ENCODE measurements at regions not wholly inside any gene's neighbourhood (a gene's known extent, or its start where the extent isn't known, plus 50 kb on each side); places are given as distances from the start of the nearest gene placed in this dataset.
"Not testable (repeated sequence)": the region's sequence is repeated elsewhere in the genome, so short reads cannot be mapped to it uniquely, and the experiment has no call there.

DNA sequence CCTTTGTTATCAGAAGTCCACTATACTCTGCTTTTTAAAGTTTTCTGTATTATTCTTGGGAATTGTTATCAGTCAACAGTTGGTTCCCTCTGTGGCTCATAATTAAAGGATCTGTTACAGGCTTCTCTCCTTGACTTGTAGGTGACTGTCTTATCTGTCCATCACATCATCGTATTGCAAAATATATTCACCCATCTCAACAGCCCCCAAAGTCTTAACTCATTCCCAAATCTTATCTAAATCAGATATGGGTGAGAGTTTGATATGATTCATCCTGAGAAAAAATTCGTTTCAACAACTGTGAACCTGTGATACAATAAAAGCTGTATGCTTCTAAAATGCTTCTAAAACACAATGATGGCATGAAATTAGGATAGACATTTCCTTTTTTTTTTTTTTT, 1245.6 kb upstream of the RAG2 start:
- DNase-seq = no peak

DNA sequence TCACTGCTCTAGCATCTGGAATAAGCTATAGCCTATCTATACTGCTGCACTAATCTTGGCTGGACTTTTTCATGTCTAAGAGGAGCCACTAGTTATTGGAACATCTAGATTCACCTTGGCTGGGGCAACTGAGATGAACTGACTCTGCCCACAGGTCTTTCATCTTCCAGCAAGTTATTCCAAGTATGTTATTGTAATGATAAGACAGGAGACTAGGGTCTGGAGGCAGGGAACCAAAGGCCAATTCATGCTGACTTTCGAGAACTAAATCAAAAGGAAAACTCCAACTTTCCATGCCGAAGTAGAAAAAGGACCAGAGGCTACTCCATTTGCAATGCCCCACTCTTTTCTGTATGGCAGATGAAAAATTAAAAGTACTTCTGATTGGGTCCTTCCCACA, 1243.0 kb upstream of the RAG2 start:
- no peak for DNase-seq

DNA sequence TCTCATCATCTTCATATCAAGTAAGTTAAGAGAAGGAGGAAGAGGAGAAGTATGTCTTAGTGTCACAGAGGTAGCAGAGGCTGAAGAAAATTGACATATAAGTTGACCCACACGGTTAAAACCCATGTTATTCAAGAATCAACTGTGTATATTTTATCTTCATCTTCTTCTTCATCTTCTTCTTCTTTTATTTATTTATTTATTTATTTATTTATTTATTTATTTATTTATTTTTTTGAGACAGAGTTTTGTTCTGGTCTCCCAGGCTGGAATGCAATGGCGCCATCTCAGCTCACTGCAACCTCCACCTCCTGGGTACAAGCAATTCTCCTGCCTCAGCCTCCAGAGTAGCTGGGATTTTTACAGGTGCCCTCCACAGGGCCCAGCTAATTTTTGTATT, 1242.3 kb upstream of the RAG2 start:
- DNase-seq = not testable (repeated sequence)

DNA sequence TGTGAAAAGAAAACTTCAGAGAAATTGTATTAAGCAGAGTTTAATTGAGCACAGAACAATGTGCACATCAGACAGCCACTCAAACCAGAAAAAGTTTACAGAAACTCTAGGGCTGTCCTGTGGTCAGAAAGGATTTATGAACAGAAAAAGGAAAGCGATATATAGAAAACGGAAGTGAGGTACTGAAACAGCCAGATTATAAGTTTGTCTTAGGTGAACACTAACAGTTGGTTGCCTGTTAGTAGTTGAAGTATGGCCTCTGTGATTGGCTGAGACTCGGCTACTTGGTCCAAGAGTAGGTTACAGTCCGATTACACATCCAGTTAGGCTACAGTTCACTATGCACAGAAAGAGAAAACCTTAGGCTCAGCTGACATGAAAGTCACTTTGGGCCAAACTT, 1232.5 kb upstream of the RAG2 start:
- no peak for DNase-seq

DNA sequence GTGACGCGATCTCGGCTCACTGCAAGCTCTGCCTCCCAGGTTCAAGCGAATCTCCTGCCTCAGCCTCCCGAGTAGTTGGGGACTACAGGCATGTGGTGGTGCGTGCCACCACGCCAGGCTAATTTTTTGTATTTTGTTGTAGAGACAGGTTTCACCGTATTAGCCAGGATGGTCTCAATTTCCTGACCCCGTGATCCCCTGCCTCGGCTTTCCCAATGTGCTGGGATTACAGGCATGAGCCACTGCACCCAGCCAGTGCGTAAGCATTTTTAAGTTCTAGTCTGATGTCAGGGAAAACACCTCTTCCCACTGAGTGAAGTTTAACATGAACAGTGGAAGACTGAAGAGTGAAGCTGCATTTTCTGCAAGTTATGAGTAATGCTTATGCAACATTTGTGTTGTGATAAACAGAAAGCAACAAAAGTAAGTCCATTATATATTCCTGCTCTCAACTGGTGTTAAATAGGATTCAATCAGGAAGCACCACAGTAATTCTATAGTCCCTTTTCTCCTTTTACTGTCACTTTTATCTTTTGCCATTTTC, 1219.8 kb upstream of the RAG2 start:
- DNase-seq = no peak

DNA sequence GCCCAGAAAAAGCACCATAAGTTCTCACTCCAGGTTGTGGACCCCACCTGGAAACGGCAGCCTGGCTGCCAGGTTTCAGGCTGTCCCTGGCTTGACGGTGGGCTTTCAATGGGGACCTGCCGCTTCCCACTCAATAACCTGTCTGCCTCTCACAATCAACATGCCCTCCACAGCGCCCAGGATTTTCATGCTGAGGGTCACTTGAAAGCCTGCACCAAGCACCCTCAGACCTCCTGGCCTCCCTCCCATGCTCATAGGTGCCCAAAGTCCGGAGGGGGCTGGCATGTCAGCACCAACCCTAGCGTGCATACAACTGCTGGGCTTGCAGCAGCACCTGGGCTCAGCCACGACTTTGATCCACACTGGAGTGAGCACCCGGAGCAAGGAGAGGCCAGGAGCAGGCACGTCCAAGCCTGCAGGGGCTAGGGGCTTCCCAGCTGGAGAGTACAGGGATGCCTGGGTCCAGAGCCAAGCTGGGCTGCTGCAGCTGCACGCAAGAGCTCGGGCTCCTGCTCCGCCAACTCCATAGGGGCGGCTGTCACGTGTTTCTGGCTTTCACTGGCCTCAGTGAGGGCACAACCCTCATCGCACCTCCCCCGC, 1214.3 kb upstream of the RAG2 start:
- DNase-seq = no peak

DNA sequence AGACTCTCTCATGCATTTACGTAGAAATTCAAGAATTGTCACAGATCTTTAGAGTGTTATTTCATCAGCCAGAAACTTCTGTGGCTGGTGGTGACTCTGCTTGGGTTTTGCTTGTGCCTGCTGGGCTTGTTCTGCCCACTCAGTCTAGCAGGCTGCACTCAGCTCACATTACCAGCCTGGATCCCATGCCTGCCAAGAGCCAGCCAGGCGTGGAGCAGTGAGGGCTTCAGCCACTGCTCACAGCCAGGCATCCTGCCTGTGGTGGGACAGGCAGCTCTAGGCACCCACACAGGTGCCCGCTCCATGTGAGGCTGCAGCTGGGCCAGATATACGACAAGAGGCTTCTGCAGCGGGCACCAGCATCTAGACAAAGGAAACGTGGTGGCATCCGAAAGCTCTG, 1213.3 kb upstream of the RAG2 start:
- DNase-seq = no peak

DNA sequence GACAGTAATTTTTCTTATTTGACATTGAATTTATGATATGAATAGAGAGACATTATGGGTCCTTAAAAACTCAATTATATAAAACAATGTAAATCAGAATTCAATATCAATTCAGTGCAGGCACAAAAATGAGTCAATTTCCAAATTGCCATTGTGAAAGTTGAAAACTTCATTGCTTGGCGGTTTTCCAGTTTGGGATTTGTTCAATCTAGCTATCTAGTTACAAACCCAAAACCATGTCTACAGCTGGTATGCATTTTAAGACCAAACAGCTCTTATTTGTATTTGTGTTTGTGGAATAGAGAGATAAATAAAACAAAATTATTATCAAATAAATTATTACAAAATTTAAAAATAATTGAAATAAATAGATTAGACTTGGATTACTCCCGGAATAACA, 1206.6 kb upstream of the RAG2 start:
- no peak for DNase-seq

DNA sequence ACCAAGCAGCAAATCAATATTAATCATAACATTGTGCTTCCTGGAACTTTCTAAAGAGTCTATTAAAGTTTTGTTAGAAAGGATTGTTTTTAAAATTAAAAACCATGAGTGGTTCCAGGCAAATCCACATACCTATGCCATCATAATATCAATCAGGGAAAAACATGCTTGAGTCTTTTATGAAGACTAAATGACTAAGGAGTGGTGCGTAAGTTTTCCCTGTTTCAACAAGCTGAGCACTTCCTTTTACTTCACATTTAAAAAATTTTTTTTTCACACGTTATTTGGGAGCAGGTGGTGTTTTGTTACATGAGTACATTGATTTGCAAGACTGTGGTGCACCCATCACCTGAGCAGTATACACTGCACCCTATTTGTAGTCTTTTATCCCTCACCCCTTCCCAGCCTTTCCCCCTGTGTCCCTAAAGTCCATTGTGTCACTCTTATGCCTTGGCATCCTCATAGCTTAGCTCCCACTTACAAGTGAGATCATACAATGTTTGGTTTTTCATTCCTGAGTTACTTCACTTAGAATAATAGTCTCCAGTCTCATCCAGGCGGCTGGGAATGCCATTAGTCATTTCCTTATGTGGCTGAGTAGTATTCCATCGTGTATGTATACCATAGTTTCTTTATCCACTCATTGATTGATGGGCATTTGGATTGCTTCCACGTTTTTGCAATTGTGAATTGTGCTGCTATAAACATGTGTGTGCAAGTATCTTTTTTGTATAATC, 1190.3 kb upstream of the RAG2 start:
- no peak for DNase-seq

DNA sequence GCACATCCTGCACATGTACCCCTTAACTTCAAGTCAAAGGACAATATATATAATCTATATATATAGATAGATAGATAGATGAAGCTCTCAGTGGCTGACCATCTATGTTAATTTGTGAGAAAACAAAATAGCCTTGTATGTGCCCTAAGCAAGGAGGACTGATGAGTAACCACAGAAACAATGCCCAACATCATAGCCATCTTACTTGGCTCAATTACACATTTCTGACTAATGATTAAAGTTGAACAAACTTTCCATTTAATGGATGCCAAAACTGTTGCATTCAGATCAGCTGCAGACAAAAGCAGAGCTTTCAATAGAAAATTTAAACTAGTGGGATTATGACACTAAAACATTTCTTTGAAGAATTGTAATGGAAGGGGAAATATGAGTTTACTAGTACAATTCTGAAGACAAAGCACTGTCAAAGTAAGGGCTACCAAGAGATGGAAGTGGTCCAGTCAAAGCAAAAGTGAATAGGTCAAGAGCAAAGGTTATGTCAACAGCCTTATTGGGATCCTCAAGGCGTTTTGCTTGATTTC, 1188.2 kb upstream of the RAG2 start:
- DNase-seq = no peak

DNA sequence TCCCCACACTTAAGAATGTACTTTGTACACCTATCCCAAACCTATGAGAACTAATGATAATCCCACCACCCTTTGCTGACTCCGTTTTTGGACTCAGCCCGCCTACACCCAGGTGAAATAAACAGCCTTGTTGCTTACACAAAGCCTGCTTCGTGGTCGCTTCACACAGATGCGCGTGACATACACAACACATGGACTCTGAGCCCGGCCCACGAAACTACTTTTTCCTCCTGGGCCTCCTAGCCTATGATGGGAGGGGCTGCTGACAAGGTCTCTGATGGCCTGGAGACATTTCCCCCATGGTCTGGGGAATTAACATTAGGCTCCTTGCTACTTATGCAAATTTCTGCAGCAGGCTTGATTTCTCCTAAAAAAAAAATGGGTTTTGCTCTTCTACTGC, 1176.4 kb upstream of the RAG2 start:
- DNase-seq = no peak

DNA sequence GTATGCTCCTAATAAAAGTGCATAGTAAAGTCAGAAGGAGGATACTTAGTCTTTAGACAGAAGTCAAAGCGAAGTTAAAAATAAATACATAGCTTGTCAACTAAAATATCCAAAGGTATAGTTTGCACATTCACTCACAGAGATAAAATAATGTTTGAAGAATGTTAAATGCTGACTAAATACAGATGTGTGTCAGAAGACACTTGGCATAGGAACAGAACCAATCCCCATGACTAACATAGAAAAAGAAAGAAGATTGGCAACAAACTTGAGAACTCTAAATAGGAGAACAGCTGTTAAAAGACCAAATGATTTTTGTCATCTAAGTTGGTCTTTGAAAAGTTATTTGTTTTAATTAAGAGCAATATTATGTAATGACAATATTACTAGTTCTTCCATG, 1172.1 kb upstream of the RAG2 start:
- DNase-seq = no peak

DNA sequence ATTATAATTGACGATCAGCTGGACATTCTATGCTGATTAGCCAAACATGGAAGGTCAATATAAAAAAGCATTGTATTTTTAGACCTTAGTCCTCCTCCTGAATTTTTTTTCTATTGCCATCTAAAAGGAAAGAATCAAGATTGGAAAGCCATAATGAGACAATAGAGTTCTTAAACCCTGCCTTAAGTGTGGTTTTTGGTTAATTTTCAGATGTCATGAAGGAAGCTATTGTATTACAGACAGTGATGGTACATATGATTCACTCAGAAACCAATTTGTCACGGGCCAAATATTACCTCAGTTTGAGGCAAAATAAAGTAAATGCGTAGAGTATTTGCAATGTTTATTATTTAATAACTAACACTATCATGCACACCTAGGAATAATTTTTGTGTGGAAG, 1164.0 kb upstream of the RAG2 start:
- DNase-seq = no peak

DNA sequence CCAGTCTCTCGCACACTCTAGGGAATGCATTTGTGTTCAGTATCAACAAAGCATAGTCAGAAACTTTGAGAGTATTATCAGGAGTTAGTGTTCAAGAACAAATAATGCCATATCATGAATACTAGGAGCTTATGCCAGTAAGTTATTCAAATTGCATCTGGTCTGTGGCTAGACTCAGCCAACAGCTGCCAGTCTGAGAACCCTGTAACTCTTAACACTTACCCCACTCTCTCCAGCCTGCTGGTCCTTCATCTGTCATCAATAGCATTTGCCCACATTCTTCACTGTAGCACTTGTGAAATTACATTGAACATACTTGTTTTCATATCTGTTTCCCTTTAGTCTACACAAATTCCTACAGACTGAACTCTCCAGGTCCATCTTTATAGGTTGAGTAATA, 1157.5 kb upstream of the RAG2 start:
- no peak for DNase-seq

DNA sequence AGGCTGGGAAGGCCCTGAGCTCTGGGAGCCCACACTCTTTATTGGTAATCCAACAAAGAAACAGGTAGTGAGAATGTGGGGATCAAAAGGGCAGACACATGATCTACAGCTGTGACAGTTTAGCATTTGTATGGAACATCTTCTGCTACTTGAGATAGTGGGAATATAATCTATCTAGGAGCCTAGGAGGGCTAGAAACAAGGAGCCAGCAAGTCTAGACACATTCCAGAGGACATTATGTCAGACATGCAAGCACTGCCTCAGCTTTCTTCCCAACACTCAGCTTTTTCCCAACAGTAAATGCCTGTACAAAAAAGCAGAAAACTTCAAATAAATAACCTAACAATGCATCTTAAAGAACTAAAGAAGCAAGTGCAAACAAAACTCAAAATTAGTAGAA, 1150.6 kb upstream of the RAG2 start:
- DNase-seq = no peak

DNA sequence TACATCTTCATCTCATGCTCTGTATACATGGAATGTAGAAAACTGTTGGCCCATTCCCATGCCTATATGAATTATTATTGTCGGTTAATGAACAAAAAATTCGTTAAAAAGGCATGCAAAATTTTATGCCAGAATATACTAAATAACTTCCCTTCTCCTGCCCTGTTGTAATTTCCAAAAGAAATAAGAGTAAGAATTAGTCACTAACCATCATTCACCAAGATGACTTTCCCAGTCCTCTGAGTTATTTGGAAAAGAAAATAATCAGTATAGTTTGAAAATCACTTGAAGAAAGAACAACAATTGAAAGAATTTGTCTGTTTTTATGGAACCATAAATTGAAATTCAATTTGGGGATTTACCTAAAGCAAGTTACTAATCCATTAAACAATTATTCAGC, 1149.1 kb upstream of the RAG2 start:
- no peak for DNase-seq

DNA sequence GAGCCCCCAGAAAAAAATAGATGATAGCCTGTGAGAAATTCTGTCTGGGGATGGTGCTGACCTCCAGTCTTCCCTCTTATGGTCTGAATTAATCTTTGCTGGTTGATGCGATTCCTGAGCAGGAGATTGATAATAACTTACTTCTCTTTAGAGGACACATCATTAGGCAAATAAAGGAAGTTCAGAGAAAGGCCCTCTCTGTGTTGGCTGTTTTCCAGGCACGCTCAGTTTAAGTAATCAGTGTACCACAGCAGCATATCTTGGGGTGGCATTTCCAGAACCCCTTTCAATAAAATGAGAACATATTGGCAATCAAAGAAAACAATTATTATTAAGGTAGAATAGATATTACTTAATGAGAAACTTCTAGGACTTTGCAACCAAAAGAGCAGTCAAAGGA, 1129.3 kb upstream of the RAG2 start:
- DNase-seq = no peak

DNA sequence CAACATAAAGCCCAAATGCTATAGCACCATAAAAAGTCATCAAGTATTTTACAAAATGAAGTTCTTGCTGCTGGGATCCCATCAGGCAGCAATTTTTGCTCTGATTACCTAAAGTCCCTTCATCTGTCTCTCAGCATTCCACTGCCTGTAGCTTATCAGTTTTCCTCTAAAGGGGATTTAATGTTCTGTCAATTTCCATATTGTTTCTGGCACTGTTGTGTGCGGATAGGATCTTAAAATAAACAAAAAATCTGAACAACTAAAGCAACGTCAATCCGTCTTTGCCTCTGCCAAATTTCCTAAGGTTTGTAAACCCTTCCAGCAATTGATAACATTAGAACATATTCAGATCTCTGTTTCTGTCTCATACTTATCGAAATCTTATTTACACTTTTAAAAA, 1126.3 kb upstream of the RAG2 start:
- DNase-seq = no peak

DNA sequence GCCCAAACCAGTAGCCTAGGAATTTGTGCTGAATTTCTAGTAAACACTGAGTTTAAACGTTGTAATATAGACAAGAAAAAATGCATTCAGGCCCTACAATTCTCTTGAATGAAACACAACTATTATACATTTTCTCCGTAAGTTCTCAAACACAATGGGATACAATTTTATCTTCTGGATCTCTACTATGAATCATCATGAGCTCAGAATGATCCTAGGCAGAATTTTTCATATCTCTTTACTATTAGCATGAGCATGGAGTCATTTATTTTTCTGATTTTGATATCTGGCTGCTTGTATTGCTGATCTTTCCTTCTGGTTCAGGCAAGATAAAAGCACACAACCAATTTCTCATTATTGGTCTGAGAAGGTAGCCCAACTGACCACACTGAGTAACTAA, 1123.4 kb upstream of the RAG2 start:
- DNase-seq = no peak

DNA sequence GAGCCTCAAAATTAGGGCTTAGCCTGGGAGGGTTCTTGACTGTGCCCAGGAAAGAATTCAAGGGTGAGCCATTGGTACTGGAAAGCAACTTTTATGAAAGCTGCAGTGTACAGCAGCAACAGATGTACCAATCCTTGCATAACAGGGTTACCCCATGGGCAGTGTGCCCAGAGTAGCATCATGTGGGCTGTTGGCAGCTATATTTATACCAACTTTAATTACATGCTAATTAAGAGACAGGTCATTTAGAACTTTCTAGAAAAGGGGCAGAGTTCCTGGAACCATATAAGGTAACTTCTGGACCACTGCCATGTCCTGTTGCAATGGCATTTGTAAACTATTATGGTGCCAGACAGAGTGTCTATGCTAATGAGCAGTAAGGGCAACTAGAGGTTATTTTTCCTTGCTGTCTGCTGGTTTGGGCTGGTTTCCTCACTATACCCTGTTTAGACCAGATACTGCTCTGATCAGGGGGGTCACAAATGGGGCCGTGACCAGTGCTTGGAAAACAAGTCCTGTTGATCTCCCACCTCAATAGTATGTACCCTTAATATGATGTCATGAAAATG, 1120.5 kb upstream of the RAG2 start:
- no peak for DNase-seq

DNA sequence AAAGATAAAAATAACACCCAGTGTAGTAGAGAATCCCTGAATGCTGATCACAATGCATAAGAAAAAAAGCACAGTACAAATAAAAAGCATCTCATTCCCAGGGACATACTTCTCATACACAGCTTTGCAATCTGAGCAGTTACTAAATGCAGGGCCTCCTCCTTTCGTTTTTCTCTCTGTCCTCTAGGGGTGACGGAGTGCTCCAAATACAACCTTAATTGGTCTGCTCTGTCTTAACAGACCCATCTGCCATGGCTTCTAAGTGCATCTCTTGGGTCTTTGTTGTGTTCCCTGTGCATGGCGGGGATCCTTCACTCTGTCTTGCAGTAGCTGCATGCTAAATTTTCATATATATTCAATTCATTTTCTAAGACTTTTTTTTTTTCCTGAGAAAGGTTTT, 1114.2 kb upstream of the RAG2 start:
- DNase-seq = no peak

DNA sequence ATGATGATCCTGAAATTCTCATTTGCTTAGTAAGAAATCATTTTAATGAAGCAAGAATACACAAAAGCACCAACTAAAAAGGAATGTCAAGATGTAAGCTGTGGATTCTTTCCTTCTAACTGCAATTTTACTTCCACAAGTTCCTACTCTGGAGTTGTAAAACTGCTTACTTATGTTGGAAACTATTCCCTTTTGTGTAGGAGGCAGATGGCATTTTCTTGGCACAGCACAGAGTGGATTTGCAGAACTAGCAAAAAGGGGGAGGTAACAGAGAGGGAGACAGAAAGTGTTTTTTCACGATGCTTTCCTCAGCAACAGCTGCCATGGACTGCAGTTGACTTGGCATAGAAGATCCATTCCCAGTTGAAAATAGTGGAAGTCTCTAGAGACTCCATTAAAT, 1112.0 kb upstream of the RAG2 start:
- DNase-seq = no peak

DNA sequence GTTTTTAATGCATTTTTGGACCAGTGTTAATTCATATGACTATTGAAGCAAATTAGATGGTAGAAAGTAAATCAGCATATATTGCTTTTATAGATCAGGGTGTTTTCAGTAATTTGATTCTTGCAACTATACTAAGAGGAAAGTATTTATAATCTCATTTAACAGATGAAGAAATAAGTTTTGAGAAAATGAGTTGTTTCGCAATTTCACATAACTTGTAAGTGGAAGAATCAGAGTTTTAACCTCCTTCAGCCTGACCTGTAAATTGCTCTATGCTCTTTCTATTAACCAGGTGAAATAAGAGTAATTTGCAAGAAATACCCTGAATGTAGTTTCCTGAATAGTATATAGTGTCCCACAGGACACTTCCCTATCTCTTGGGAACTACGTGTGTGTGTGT, 1106.8 kb upstream of the RAG2 start:
- DNase-seq = no peak

DNA sequence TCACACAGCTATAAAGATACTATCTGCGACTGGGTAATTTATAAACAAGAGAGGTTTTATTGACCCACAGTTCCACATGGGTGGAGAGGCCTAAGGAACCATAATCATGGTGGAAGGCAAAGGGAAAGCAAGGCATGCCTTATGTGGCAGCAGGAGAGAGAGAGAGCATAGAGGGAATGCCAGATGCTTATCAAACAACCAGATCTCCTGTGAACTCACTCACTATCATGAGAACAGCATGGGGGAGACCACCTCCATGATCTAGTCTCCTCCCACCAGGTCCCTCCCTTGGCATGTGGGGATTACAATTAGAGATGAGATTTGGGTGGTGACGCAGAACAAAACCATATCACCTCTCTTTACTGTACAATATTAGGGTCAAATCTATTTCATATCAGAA, 1101.6 kb upstream of the RAG2 start:
- DNase-seq = no peak
